ENCODE measurements at regions not wholly inside any gene's neighbourhood (a gene's known extent, or its start where the extent isn't known, plus 50 kb on each side); places are given as distances from the start of the nearest gene placed in this dataset.

GRCh38 chr2:163541943-163542342, 193.9 kb downstream of the FIGN start:
- H3K27me3 ChIP-seq (ENCODE audit: control insufficient read depth in 1 of 2, insufficient read depth in 2 of 2, low read length in 2 of 2), result no peaks in the 10 kb centered on the region
- no peaks in the 10 kb centered on the region for H3K36me3 ChIP-seq (ENCODE audit: insufficient read depth, low read length)
- H3K4me1 ChIP-seq (ENCODE audit: insufficient read depth, low read length), result no peaks in the 10 kb centered on the region
- H3K9ac ChIP-seq (ENCODE audit: low read length), result no peak overlapping the region
- no peak overlapping the region for H3K4me3 ChIP-seq (ENCODE audit: low read depth in 1 of 2, low read length in 2 of 2)
- H3K9me3 ChIP-seq (ENCODE audit: low read length), result no peaks in the 10 kb centered on the region
- no peak overlapping the region for H3K27ac ChIP-seq (ENCODE audit: low read depth, low read length)

DNA sequence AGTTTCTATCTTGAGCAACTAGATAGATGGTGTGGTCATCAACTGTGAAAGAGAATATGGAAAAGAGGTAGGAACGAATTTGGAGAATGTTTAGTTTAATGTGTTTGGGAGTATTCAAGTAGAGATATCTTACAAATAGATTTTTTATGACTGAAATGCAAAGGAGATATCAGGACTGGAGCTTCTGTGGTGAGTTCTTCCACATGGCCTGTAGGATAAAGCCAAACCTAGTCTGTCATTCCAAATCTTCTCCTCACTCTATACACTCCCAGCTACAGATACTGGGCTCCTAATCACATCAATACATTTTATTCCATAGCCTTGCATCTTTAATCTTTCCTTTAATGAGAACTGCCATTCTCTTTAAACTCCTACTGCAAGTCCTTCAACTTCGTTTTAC, 194.3 kb downstream of the FIGN start:
- no peaks in the 10 kb centered on the region for H3K4me1 ChIP-seq (ENCODE audit: insufficient read depth, low read length)
- no peak overlapping the region for H3K4me3 ChIP-seq (ENCODE audit: low read depth in 1 of 2, low read length in 2 of 2)
- H3K9ac ChIP-seq (ENCODE audit: low read length), result no peak overlapping the region
- H3K27me3 ChIP-seq (ENCODE audit: control insufficient read depth in 1 of 2, insufficient read depth in 2 of 2, low read length in 2 of 2), result no peaks in the 10 kb centered on the region
- no peak overlapping the region for H3K27ac ChIP-seq (ENCODE audit: low read depth, low read length)
- H3K36me3 ChIP-seq (ENCODE audit: insufficient read depth, low read length), result no peaks in the 10 kb centered on the region
- no peaks in the 10 kb centered on the region for H3K9me3 ChIP-seq (ENCODE audit: low read length)

DNA sequence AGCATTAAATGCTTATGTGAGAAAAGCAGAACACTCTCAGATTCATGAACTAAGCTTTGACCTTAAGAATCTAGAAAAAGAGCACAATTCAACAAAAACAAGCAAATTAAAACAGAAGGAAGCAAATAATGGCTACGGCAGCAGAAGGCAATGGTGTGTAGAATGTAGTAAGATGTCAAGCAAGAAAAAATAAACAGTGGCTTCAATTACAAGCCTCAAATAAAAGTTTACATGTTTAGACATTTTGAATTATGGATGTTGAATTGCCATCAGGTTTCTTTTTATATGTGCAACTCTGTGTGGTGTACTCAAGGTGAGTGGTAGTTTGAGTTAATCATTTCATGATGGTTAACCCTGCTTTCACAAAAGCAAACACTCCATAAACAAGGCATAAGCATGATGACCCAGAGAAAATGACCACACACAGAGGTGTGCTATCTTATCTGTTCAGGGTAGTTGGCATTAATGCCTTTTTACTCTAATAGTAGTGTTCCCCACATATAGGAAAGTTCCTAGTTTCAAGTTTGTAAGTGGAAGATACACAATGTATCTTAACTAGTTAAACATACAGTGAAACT, 207.1 kb downstream of the FIGN start:
- no peaks in the 10 kb centered on the region for H3K27me3 ChIP-seq (ENCODE audit: control insufficient read depth in 1 of 2, insufficient read depth in 2 of 2, low read length in 2 of 2)
- no peak overlapping the region for H3K9ac ChIP-seq (ENCODE audit: low read length)
- H3K9me3 ChIP-seq (ENCODE audit: low read length), result no peaks in the 10 kb centered on the region
- H3K27ac ChIP-seq (ENCODE audit: low read depth, low read length), result no peak overlapping the region
- no peaks in the 10 kb centered on the region for H3K4me1 ChIP-seq (ENCODE audit: insufficient read depth, low read length)
- no peaks in the 10 kb centered on the region for H3K36me3 ChIP-seq (ENCODE audit: insufficient read depth, low read length)
- H3K4me3 ChIP-seq (ENCODE audit: low read depth in 1 of 2, low read length in 2 of 2), result no peak overlapping the region

DNA sequence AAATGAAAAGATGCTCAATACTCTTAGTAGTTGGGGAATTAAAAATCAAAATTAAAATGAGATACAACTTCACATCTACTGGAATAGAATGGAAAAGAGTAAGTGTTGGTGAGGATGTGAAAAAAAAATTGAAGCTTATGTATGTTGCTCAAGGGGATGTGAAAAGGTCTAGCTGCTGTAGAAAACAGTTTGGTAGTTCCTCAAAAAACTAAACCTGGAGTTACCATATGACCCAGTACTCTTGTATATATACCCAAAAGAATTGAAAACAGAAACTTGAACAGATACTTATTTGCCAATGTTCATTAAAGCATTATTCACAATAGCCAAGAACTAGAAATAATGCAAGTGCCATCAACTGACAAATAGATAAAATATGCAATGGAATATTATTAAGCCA, 208.4 kb downstream of the FIGN start:
- Histone ChIP-seq H3K27me3 (ENCODE audit: control insufficient read depth in 1 of 2, insufficient read depth in 2 of 2, low read length in 2 of 2) (no peaks in the 10 kb centered on the region), H3K4me1 (ENCODE audit: insufficient read depth, low read length) (no peaks in the 10 kb centered on the region), H3K27ac (ENCODE audit: low read depth, low read length) (no peak overlapping the region), H3K36me3 (ENCODE audit: insufficient read depth, low read length) (no peaks in the 10 kb centered on the region), H3K9me3 (ENCODE audit: low read length) (no peaks in the 10 kb centered on the region), H3K4me3 (ENCODE audit: low read depth in 1 of 2, low read length in 2 of 2) (no peak overlapping the region), H3K9ac (ENCODE audit: low read length) (no peak overlapping the region)

- Histone ChIP-seq H3K36me3 (ENCODE audit: insufficient read depth, low read length) (no peaks in the 10 kb centered on the region), H3K27me3 (ENCODE audit: control insufficient read depth in 1 of 2, insufficient read depth in 2 of 2, low read length in 2 of 2) (no peaks in the 10 kb centered on the region), H3K9ac (ENCODE audit: low read length) (no peak overlapping the region), H3K9me3 (ENCODE audit: low read length) (no peaks in the 10 kb centered on the region), H3K27ac (ENCODE audit: low read depth, low read length) (no peak overlapping the region), H3K4me1 (ENCODE audit: insufficient read depth, low read length) (no peaks in the 10 kb centered on the region), H3K4me3 (ENCODE audit: low read depth in 1 of 2, low read length in 2 of 2) (no peak overlapping the region)
Measured at GRCh38 chr2:163518762-163519161, 217.0 kb downstream of the FIGN start.

- H3K27me3 ChIP-seq (ENCODE audit: control insufficient read depth in 1 of 2, insufficient read depth in 2 of 2, low read length in 2 of 2), result no peaks in the 10 kb centered on the region
- no peak overlapping the region for H3K27ac ChIP-seq (ENCODE audit: low read depth, low read length)
- no peaks in the 10 kb centered on the region for H3K9me3 ChIP-seq (ENCODE audit: low read length)
- no peak overlapping the region for H3K9ac ChIP-seq (ENCODE audit: low read length)
- H3K4me3 ChIP-seq (ENCODE audit: low read depth in 1 of 2, low read length in 2 of 2), result no peak overlapping the region
- no peaks in the 10 kb centered on the region for H3K4me1 ChIP-seq (ENCODE audit: insufficient read depth, low read length)
- no peaks in the 10 kb centered on the region for H3K36me3 ChIP-seq (ENCODE audit: insufficient read depth, low read length)
Measured at GRCh38 chr2:163515836-163516235, 220.0 kb downstream of the FIGN start.

DNA sequence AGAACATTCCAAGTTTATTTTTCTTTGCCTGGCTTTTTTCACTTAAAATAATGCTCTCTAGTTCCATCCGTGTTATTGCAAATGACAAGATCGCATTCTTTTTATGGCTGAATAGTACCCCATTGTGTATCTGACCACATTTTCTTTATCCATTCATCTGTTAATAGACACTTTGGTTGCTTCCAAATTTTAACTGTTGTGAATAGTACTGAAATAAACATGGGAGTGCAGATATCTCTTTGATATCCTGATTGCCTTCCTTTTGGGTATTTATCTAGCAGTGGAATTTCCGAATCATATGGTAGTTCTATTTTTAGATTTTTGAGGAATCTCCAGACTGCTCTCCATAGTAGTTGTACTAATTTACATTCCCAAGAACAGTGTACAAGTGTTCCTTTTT, 230.5 kb downstream of the FIGN start:
- Histone ChIP-seq H3K4me1 (ENCODE audit: insufficient read depth, low read length) (no peaks in the 10 kb centered on the region), H3K36me3 (ENCODE audit: insufficient read depth, low read length) (no peaks in the 10 kb centered on the region), H3K27ac (ENCODE audit: low read depth, low read length) (no peak overlapping the region), H3K4me3 (ENCODE audit: low read depth in 1 of 2, low read length in 2 of 2) (no peak overlapping the region), H3K9ac (ENCODE audit: low read length) (no peak overlapping the region), H3K27me3 (ENCODE audit: control insufficient read depth in 1 of 2, insufficient read depth in 2 of 2, low read length in 2 of 2) (no peaks in the 10 kb centered on the region), H3K9me3 (ENCODE audit: low read length) (no peaks in the 10 kb centered on the region)

- Histone ChIP-seq H3K36me3 (ENCODE audit: insufficient read depth, low read length) (no peaks in the 10 kb centered on the region), H3K4me1 (ENCODE audit: insufficient read depth, low read length) (no peaks in the 10 kb centered on the region), H3K27ac (ENCODE audit: low read depth, low read length) (no peak overlapping the region), H3K4me3 (ENCODE audit: low read depth in 1 of 2, low read length in 2 of 2) (no peak overlapping the region), H3K9ac (ENCODE audit: low read length) (no peak overlapping the region), H3K27me3 (ENCODE audit: control insufficient read depth in 1 of 2, insufficient read depth in 2 of 2, low read length in 2 of 2) (no peaks in the 10 kb centered on the region), H3K9me3 (ENCODE audit: low read length) (no peaks in the 10 kb centered on the region)
Measured at GRCh38 chr2:163493359-163494298, 242.2 kb downstream of the FIGN start.

DNA sequence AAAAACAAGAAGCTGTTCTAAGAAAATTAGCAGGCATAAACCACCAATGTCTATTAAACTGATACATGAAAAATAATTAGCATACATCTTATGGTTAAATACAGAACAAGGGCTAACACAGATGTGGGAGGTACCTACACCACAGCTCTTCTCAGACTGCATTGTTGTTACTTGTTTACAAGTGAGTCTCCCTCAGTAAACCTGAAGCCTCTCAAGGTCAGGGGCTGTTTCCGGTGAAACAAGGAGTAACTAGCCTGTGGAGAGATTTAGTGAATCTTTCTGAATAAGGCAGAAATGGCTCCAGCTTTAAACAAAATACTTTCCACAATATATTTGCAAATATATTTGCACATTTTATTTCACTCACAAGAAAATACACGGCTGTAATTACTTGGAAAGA, 244.0 kb downstream of the FIGN start:
- no peak overlapping the region for H3K4me3 ChIP-seq (ENCODE audit: low read depth in 1 of 2, low read length in 2 of 2)
- no peaks in the 10 kb centered on the region for H3K4me1 ChIP-seq (ENCODE audit: insufficient read depth, low read length)
- H3K36me3 ChIP-seq (ENCODE audit: insufficient read depth, low read length), result no peaks in the 10 kb centered on the region
- H3K9me3 ChIP-seq (ENCODE audit: low read length), result no peaks in the 10 kb centered on the region
- H3K9ac ChIP-seq (ENCODE audit: low read length), result no peak overlapping the region
- no peaks in the 10 kb centered on the region for H3K27me3 ChIP-seq (ENCODE audit: control insufficient read depth in 1 of 2, insufficient read depth in 2 of 2, low read length in 2 of 2)
- H3K27ac ChIP-seq (ENCODE audit: low read depth, low read length), result no peak overlapping the region

GRCh38 chr2:163490281-163490680, 245.5 kb downstream of the FIGN start:
- no peak overlapping the region for H3K4me3 ChIP-seq (ENCODE audit: low read depth in 1 of 2, low read length in 2 of 2)
- no peak overlapping the region for H3K9ac ChIP-seq (ENCODE audit: low read length)
- H3K36me3 ChIP-seq (ENCODE audit: insufficient read depth, low read length), result no peaks in the 10 kb centered on the region
- no peak overlapping the region for H3K27ac ChIP-seq (ENCODE audit: low read depth, low read length)
- no peaks in the 10 kb centered on the region for H3K27me3 ChIP-seq (ENCODE audit: control insufficient read depth in 1 of 2, insufficient read depth in 2 of 2, low read length in 2 of 2)
- H3K4me1 ChIP-seq (ENCODE audit: insufficient read depth, low read length), result no peaks in the 10 kb centered on the region
- no peaks in the 10 kb centered on the region for H3K9me3 ChIP-seq (ENCODE audit: low read length)

- Histone ChIP-seq H3K27ac (ENCODE audit: low read depth, low read length) (no peak overlapping the region), H3K27me3 (ENCODE audit: control insufficient read depth in 1 of 2, insufficient read depth in 2 of 2, low read length in 2 of 2) (no peaks in the 10 kb centered on the region)
Measured at GRCh38 chr2:163481515-163481914, 254.3 kb downstream of the FIGN start.

DNA sequence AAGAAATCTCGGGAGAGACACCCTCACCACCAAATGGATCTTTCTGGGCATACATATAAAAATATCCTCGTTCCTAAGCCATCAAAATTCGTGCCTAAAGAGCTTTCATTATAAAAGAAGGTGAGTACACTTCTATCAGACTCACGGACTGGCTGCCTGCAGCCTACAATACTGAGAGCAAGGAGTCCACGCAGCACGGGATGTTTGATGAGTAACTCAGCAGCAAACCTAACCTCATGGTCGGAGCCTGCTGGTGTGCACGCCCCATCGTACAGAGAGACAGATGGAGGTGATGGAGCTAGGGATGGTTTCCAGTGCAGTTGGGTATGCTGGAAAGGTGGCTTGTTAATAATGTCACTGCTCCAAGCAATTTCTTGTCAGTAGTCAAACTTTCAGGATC, 256.2 kb downstream of the FIGN start:
- H3K36me3 ChIP-seq (ENCODE audit: insufficient read depth, low read length), result no peaks in the 10 kb centered on the region
- no peaks in the 10 kb centered on the region for H3K27me3 ChIP-seq (ENCODE audit: control insufficient read depth in 1 of 2, insufficient read depth in 2 of 2, low read length in 2 of 2)
- no peaks in the 10 kb centered on the region for H3K4me1 ChIP-seq (ENCODE audit: insufficient read depth, low read length)
- no peak overlapping the region for H3K4me3 ChIP-seq (ENCODE audit: low read depth in 1 of 2, low read length in 2 of 2)
- H3K9me3 ChIP-seq (ENCODE audit: low read length), result peaks cover 3% of the 10 kb centered on the region
- no peak overlapping the region for H3K9ac ChIP-seq (ENCODE audit: low read length)
- no peak overlapping the region for H3K27ac ChIP-seq (ENCODE audit: low read depth, low read length)

More at GRCh38 chr2:163481515-163481914, 254.3 kb downstream of the FIGN start:
- H3K9me3 ChIP-seq (ENCODE audit: low read length), result peaks cover 3% of the 10 kb centered on the region
- H3K4me3 ChIP-seq (ENCODE audit: low read depth in 1 of 2, low read length in 2 of 2), result no peak overlapping the region
- no peaks in the 10 kb centered on the region for H3K4me1 ChIP-seq (ENCODE audit: insufficient read depth, low read length)
- no peak overlapping the region for H3K9ac ChIP-seq (ENCODE audit: low read length)
- H3K36me3 ChIP-seq (ENCODE audit: insufficient read depth, low read length), result no peaks in the 10 kb centered on the region

All from muscle layer of colon (tissue), 2 donors.